Suprapubic skin (tissue), 4 donors: ENCODE measurements at regions not wholly inside any gene's neighbourhood (a gene's known extent, or its start where the extent isn't known, plus 50 kb on each side); places are given as distances from the start of the nearest gene placed in this dataset.

Source experiments
- DNase-seq, 2 donors: peaks; one replicate each; pipeline ENCODE4 v3.0.0-alpha.2; 2019; ENCODE audit warnings: low spot score in 2 of 2
- H3K27ac ChIP-seq: fragments of 200-600 bp; sonication (generic); one replicate; pipeline ENCODE4 v1.5.1; 2019
- H3K27me3 ChIP-seq: fragments of 200-600 bp; sonication (generic); one replicate; pipeline ENCODE4 v1.5.1; 2019
- H3K36me3 ChIP-seq: fragments of 200-600 bp; sonication (generic); one replicate; pipeline ENCODE4 v1.5.1; 2019
- H3K4me1 ChIP-seq: fragments of 200-600 bp; sonication (generic); one replicate; pipeline ENCODE4 v1.5.1; 2019
- H3K4me3 ChIP-seq: fragments of 200-600 bp; sonication (generic); one replicate; pipeline ENCODE4 v1.5.1; 2019; ENCODE audit warnings: mild to moderate bottlenecking
- H3K9me3 ChIP-seq: fragments of 200-600 bp; sonication (generic); one replicate; pipeline ENCODE4 v1.5.1; 2019
- CTCF ChIP-seq, 2 donors: fragments of 200-600 bp in 1 of 2; fragments of 450-650 bp in 1 of 2; sonication (generic) in 1 of 2; IDR thresholded peaks; one replicate each; pipeline ENCODE4 v1.5.1; 2016 to 2019; ENCODE audit warnings: antibody characterized with exemption in 2 of 2, mild to moderate bottlenecking in 1 of 2, moderate library complexity in 1 of 2
- EP300 ChIP-seq: sonication (generic); formaldehyde crosslinking; IDR thresholded peaks from one replicate; pipeline ENCODE4 v1.6.1; 2017; ENCODE audit warnings: antibody characterized with exemption
- POLR2A ChIP-seq, 2 donors: fragments of 450-650 bp; IDR thresholded peaks; one replicate each; pipeline ENCODE4 v1.6.1; 2017; ENCODE audit warnings: antibody characterized with exemption in 2 of 2, mild to moderate bottlenecking in 2 of 2, moderate library complexity in 2 of 2
- POLR2AphosphoS5 ChIP-seq, 3 donors: sonication (generic); formaldehyde crosslinking; IDR thresholded peaks; one replicate each; pipeline ENCODE4 v1.6.1; 2017; ENCODE audit warnings: antibody characterized with exemption in 3 of 3
- WGBS: methylation state at CpG from one replicate; pipeline ENCODE4 v1.1.5; 2018; 5-methylcytosine and 5-hydroxymethylcytosine counted together

DNA sequence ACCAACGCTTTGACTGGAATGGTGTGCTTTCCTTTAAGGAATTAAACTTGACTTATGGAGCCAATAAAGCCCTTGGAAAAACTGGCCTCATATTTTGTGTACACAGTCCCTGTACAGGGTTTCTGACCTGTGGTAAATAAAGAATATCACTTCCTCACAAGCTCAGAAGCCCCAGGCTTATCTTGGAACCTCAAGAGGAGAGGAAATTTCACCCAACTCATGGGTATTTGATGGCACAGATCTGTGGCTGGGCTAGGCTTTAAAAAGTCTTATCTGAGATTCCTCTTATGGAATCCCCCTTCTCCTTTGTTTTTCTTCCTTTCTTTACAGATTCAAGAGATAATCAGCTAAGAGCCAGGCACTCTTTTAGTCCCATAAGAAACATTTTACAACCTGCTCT lies 89.3 kb upstream of the USP38 start:
- H3K4me1 ChIP-seq, result no peaks in the 10 kb centered on the region
- H3K4me3 ChIP-seq, result no peak overlapping the region
- H3K27me3 ChIP-seq, result no peaks in the 10 kb centered on the region
- DNase-seq, result no peak
- no peaks in the 10 kb centered on the region for H3K36me3 ChIP-seq
- H3K9me3 ChIP-seq, result no peaks in the 10 kb centered on the region
- TF ChIP-seq EP300 (no peak), POLR2AphosphoS5 (IDR thresholded peaks at IDR 0.05) (no peak), POLR2A (IDR thresholded peaks at IDR 0.05) (no peak), CTCF (IDR thresholded peaks at IDR 0.05) (no peak)
- WGBS, result 76% methylated on average over 1 of the region's 1 CpG
- no peak overlapping the region for H3K27ac ChIP-seq

GRCh38 chr4:143097751-143098150 lies 87.0 kb upstream of the USP38 start:
- no peak overlapping the region for H3K27ac ChIP-seq
- 48% methylated on average over 4 of the region's 4 CpGs for WGBS
- H3K4me1 ChIP-seq, result no peaks in the 10 kb centered on the region
- DNase-seq, result no peak
- no peaks in the 10 kb centered on the region for H3K27me3 ChIP-seq
- no peak for TF ChIP-seq POLR2AphosphoS5 (IDR thresholded peaks at IDR 0.05)
- no peak for TF ChIP-seq EP300
- no peak for TF ChIP-seq CTCF (IDR thresholded peaks at IDR 0.05)
- TF ChIP-seq POLR2A (IDR thresholded peaks at IDR 0.05), result no peak
- no peaks in the 10 kb centered on the region for H3K36me3 ChIP-seq
- no peak overlapping the region for H3K4me3 ChIP-seq
- H3K9me3 ChIP-seq, result no peaks in the 10 kb centered on the region

DNA sequence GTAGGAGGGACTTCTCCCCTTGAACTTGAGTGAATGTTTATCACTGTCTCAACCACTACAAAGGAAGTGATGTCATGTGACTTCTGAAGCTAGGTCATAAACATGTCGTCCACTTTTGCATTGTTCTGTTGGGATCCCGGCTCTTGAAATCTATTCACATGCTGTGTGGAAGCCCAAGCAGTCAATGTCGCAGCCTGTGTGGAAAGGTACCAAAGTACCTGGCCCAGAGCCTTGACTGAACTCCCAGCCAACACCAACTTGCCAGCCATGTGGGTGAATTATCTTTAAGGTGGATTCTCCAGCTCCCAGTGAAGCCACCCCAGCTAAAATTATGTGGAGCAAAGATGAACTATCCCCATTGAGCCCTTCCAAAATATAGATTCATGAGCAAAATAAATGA lies 85.0 kb upstream of the USP38 start:
- DNase-seq, result no peak
- Histone ChIP-seq H3K27me3 (no peaks in the 10 kb centered on the region), H3K9me3 (no peaks in the 10 kb centered on the region), H3K4me1 (no peaks in the 10 kb centered on the region), H3K36me3 (no peaks in the 10 kb centered on the region), H3K27ac (no peak overlapping the region), H3K4me3 (no peak overlapping the region)
- 70% methylated on average over 3 of the region's 3 CpGs for WGBS
- TF ChIP-seq EP300, result no peak
- TF ChIP-seq POLR2AphosphoS5 (IDR thresholded peaks at IDR 0.05), result no peak

DNA sequence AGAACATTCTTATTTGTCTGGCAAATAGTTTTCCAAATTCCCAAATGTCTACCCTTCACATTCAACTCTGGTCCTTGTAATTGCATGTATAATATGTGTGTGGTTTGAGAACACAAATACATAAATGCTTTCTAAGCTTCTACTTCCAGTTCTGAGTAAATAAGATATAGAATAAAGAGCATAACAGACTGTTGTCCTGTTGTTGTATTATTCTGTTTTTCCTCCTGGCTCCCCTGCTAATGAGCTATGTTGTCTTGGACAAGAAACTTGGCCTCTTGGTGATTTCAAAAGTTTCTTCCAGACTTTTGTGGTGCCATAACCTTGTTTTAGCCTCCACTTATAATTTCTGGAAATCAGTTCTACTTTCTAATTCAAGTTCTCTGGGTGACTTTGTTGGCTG lies 75.3 kb upstream of the USP38 start:
- no peaks in the 10 kb centered on the region for H3K9me3 ChIP-seq
- H3K4me1 ChIP-seq, result no peaks in the 10 kb centered on the region
- H3K36me3 ChIP-seq, result no peaks in the 10 kb centered on the region
- TF ChIP-seq POLR2A (IDR thresholded peaks at IDR 0.05) (no peak), POLR2AphosphoS5 (IDR thresholded peaks at IDR 0.05) (no peak), EP300 (no peak), CTCF (IDR thresholded peaks at IDR 0.05) (no peak)
- no peaks in the 10 kb centered on the region for H3K27me3 ChIP-seq
- no peak overlapping the region for H3K27ac ChIP-seq
- DNase-seq, result no peak
- H3K4me3 ChIP-seq, result no peak overlapping the region

GRCh38 chr4:143118663-143119062 lies 66.1 kb upstream of the USP38 start:
- 91% methylated on average over 1 of the region's 1 CpG for WGBS
- TF ChIP-seq POLR2AphosphoS5 (IDR thresholded peaks at IDR 0.05), result no peak
- no peak for TF ChIP-seq EP300
- TF ChIP-seq CTCF (IDR thresholded peaks at IDR 0.05), result no peak
- TF ChIP-seq POLR2A (IDR thresholded peaks at IDR 0.05), result no peak
- H3K4me3 ChIP-seq, result no peak overlapping the region
- H3K4me1 ChIP-seq, result no peaks in the 10 kb centered on the region
- H3K27me3 ChIP-seq, result no peaks in the 10 kb centered on the region
- no peak overlapping the region for H3K27ac ChIP-seq
- no peaks in the 10 kb centered on the region for H3K36me3 ChIP-seq
- no peaks in the 10 kb centered on the region for H3K9me3 ChIP-seq
- no peak for DNase-seq

GRCh38 chr4:143127621-143128020 lies 57.1 kb upstream of the USP38 start:
- no peak overlapping the region for H3K27ac ChIP-seq
- no peaks in the 10 kb centered on the region for H3K36me3 ChIP-seq
- no peak overlapping the region for H3K4me3 ChIP-seq
- no peak for DNase-seq
- H3K9me3 ChIP-seq, result no peaks in the 10 kb centered on the region
- no peaks in the 10 kb centered on the region for H3K4me1 ChIP-seq
- TF ChIP-seq EP300, result no peak
- TF ChIP-seq POLR2A (IDR thresholded peaks at IDR 0.05), result no peak
- TF ChIP-seq CTCF (IDR thresholded peaks at IDR 0.05), result no peak
- no peak for TF ChIP-seq POLR2AphosphoS5 (IDR thresholded peaks at IDR 0.05)
- no peaks in the 10 kb centered on the region for H3K27me3 ChIP-seq
